ENCODE measurements at regions not wholly inside any gene's neighbourhood (a gene's known extent, or its start where the extent isn't known, plus 50 kb on each side); places are given as distances from the start of the nearest gene placed in this dataset.

DNA sequence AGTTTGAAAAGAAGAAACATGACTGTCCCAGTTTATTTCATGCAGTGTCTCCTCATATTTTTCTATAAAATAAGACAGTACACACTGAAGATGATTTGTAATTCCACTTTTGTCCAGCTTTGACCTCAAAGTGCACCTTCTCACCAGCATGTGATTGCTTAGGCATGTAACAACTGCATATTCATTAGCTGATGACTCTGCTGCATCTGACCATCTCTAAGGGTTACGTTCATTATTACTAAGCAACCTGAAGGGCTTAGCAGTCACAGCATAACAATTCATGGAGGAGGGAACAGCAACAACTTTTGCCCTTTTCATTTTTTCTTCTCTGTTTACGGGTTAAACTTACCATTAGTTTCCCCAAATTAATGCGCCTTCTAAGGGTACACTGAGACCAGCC, 330.6 kb upstream of the PIK3C3 start:
- no peak overlapping the region for H3K4me3 Mint-ChIP-seq
- ATAC-seq (no peak), DNase-seq (no peak)
- H3K4me1 Mint-ChIP-seq (ENCODE audit: low read depth), result no peaks in the 10 kb centered on the region
- POLR2A ChIA-PET, result no interaction called here
- H3K9me3 Mint-ChIP-seq (ENCODE audit: insufficient read depth), result no peaks in the 10 kb centered on the region
- no peaks in the 10 kb centered on the region for H3K36me3 Mint-ChIP-seq (ENCODE audit: low read depth)
- no peak overlapping the region for H3K27ac Mint-ChIP-seq
- no peaks in the 10 kb centered on the region for H3K27me3 Mint-ChIP-seq (ENCODE audit: low read depth)
- CTCF ChIA-PET, result no interaction called here

DNA sequence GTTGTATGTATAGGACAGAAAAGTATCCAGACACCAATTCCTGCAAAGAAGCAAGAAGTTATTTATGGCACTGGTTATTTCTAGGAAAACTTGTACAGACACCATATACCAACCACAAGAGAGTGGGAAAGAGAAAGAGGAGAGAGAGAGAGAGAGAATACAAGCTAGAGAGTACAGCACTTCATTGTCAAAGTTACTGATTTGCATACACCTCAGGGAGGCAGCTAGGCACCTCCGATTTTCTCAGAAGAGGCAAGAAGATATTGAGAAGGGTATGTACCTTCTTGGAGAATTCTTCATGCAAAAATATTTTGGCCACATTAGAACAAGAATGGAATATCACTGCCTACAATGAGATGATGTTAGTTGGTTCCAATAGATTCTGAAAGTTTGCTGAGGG, 333.9 kb upstream of the PIK3C3 start:
- no peaks in the 10 kb centered on the region for H3K9me3 Mint-ChIP-seq (ENCODE audit: insufficient read depth)
- ATAC-seq (no peak), DNase-seq (no peak)
- no peak overlapping the region for H3K27ac Mint-ChIP-seq
- no peaks in the 10 kb centered on the region for H3K36me3 Mint-ChIP-seq (ENCODE audit: low read depth)
- no peaks in the 10 kb centered on the region for H3K27me3 Mint-ChIP-seq (ENCODE audit: low read depth)
- CTCF ChIA-PET, result no interaction called here
- POLR2A ChIA-PET, result no interaction called here
- no peak overlapping the region for H3K4me3 Mint-ChIP-seq
- no peaks in the 10 kb centered on the region for H3K4me1 Mint-ChIP-seq (ENCODE audit: low read depth)

DNA sequence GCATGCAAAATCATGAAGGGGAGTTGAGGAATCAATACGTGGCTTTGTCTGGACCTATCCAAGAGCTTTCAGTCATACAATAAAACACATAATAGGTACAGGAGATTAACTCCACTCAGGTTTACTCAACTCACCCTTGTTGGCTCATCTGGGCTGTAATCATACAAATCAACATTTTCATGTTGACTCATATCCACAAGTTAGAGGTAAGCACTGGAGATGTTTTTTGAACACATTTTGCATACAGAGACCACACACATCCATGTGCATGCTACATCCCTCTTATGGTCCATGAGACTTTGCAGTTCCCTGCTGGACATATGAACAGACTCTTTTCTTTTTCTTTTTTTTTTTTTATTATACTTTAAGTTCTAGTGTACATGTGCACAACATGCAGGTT, 336.9 kb upstream of the PIK3C3 start:
- Mint-ChIP-seq H3K4me1 (ENCODE audit: low read depth) (no peaks in the 10 kb centered on the region), H3K27ac (no peak overlapping the region), H3K4me3 (no peak overlapping the region), H3K27me3 (ENCODE audit: low read depth) (no peaks in the 10 kb centered on the region), H3K36me3 (ENCODE audit: low read depth) (no peaks in the 10 kb centered on the region), H3K9me3 (ENCODE audit: insufficient read depth) (no peaks in the 10 kb centered on the region)
- ChIA-PET CTCF (no interaction called here), POLR2A (no interaction called here)
- ATAC-seq, result no peak
- no peak for DNase-seq

DNA sequence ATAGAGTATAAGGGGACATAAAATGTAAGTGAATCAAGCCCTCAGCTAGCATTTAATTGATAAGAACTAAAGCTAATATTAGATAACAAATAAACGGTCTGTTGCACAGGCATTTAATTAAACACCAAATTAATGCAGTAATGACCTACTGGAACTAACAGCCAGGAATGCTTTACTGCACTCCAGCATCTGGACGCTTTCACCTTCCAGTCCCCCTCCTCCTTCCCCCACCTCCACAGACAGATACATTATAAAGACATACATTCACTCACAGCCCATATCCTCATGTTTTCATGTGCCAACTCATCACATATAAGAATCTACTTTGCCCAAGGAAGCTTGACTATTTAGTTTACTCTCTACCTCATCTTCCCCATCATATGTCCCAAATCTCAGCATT, 337.4 kb upstream of the PIK3C3 start:
- POLR2A ChIA-PET, result no interaction called here

DNA sequence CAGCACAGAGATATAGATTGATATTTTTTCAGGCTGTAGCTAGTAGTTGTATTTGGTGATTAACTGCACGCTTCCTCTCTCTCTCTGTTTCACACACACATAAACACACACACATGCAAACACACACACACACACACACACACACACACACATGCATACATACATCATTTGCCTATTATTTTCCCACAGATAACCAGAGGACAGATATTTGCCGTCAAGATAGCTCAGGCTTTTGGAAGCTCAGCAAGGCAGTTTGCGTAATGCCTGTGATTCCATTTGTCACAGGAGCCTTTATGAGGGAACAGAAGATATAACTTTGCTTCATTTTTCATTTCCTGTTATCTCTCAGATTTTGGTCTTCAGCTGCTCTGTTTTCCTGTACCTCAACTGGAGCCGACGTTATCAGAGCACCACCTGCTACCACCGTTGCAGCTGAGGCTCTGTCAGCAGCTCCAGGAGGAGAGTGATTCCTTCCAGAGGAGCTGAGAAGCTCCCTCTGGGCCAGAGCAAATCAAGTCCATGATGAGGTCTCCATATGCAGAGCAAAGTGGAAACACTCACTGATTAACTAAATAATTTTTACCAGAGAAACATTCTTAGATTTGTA, 341.9 kb upstream of the PIK3C3 start:
- ATAC-seq, result no peak
- no peak overlapping the region for H3K27ac Mint-ChIP-seq
- ChIA-PET POLR2A (no interaction called here), CTCF (no interaction called here)
- no peaks in the 10 kb centered on the region for H3K36me3 Mint-ChIP-seq (ENCODE audit: low read depth)
- no peaks in the 10 kb centered on the region for H3K9me3 Mint-ChIP-seq (ENCODE audit: insufficient read depth)
- DNase-seq, result no peak
- H3K4me1 Mint-ChIP-seq (ENCODE audit: low read depth), result no peaks in the 10 kb centered on the region
- H3K4me3 Mint-ChIP-seq, result no peak overlapping the region
- H3K27me3 Mint-ChIP-seq (ENCODE audit: low read depth), result no peaks in the 10 kb centered on the region

More for the DNA sequence above, 337.4 kb upstream of the PIK3C3 start:
- no peaks in the 10 kb centered on the region for H3K36me3 Mint-ChIP-seq (ENCODE audit: low read depth)
- DNase-seq (no peak), ATAC-seq (no peak)
- no peak overlapping the region for H3K4me3 Mint-ChIP-seq
- no peaks in the 10 kb centered on the region for H3K27me3 Mint-ChIP-seq (ENCODE audit: low read depth)
- no peak overlapping the region for H3K27ac Mint-ChIP-seq
- no peaks in the 10 kb centered on the region for H3K4me1 Mint-ChIP-seq (ENCODE audit: low read depth)
- H3K9me3 Mint-ChIP-seq (ENCODE audit: insufficient read depth), result no peaks in the 10 kb centered on the region
- CTCF ChIA-PET, result no interaction called here

DNA sequence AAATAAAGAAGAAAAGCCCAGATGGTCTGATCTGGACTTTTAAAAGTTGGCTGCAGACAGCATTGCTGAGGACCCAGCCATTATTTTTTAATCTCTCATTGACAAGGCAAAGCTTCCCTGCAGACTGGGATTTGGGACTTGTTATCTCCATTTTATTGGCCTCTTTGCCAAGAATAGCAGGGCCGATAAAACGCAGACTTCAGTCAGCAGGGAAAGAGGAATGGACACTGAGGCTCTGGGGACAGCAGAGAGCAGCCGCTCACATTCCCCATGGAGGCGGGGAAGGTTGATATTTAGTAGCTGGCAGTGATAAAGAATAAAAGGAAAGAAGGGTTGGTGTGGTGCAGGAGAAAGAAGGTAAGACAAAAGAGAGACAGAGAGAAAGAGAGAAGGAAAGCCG, 350.1 kb upstream of the PIK3C3 start:
- no peaks in the 10 kb centered on the region for H3K9me3 Mint-ChIP-seq (ENCODE audit: insufficient read depth)
- no peaks in the 10 kb centered on the region for H3K27me3 Mint-ChIP-seq (ENCODE audit: low read depth)
- H3K4me1 Mint-ChIP-seq (ENCODE audit: low read depth), result no peaks in the 10 kb centered on the region
- ChIA-PET CTCF (no interaction called here), POLR2A (no interaction called here)
- no peak for DNase-seq
- no peak overlapping the region for H3K27ac Mint-ChIP-seq
- ATAC-seq, result no peak
- no peak overlapping the region for H3K4me3 Mint-ChIP-seq
- H3K36me3 Mint-ChIP-seq (ENCODE audit: low read depth), result no peaks in the 10 kb centered on the region

DNA sequence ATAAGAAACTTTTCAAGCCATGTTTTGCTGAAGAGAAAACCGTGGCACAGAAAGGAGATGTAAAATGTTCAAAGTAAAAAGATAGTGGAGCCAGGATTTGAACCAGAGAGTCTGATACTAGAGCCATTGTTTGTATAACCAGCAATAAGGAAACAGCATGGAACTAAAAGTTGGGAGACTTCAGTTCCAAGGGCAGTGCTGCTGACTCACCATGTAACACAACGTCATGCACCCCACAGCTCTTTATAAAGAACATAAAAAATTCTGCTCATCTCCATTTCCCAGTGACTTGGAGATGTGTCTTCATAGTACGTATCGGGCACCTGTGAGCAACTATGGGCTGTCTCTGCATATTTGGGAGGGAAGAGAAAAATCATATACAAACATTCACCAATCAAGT, 353.0 kb upstream of the PIK3C3 start:
- CTCF ChIA-PET, result no interaction called here
- no peaks in the 10 kb centered on the region for H3K9me3 Mint-ChIP-seq (ENCODE audit: insufficient read depth)
- no peaks in the 10 kb centered on the region for H3K4me1 Mint-ChIP-seq (ENCODE audit: low read depth)
- ATAC-seq (no peak), DNase-seq (no peak)
- no peaks in the 10 kb centered on the region for H3K36me3 Mint-ChIP-seq (ENCODE audit: low read depth)
- no peak overlapping the region for H3K27ac Mint-ChIP-seq
- H3K27me3 Mint-ChIP-seq (ENCODE audit: low read depth), result no peaks in the 10 kb centered on the region
- POLR2A ChIA-PET, result no interaction called here
- no peak overlapping the region for H3K4me3 Mint-ChIP-seq

DNA sequence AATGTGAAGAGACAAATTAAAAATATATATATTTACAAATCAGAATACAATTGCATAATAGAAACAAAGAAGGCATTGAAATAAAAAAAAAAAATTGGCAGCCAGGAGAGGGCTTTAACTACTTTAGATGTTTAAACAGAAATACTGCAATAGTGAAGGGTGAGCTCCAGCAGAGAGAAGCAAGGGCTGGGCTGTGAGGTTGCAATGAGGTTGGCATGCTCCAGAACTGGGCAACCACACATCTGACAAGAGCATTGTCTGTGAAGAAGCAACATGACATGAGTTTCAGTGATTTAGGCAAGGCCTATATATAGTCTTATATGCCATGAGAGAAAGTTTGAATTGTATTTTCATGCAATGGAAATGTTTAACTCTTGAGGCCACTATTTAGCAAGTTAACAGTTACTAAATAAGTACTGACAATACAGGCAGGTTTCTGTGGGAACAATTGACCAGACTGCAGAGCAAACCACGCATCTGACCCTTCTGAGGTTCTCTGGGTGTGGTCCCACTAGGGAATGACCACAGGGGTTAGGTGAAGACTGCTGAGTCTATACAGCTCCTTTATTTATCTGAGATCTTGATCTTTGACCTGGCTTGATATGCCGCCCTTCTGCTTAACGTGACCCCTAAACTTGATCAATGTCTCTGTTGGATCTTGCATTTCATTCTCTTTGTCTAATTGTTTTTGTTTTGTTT, 354.2 kb upstream of the PIK3C3 start:
- Mint-ChIP-seq H3K4me3 (no peak overlapping the region), H3K4me1 (ENCODE audit: low read depth) (no peaks in the 10 kb centered on the region), H3K9me3 (ENCODE audit: insufficient read depth) (no peaks in the 10 kb centered on the region), H3K27ac (no peak overlapping the region), H3K36me3 (ENCODE audit: low read depth) (no peaks in the 10 kb centered on the region), H3K27me3 (ENCODE audit: low read depth) (no peaks in the 10 kb centered on the region)
- ChIA-PET CTCF (interaction anchor here (0.6 kb wide), 1 partner anchor 1104 kb away, joined by 4 read pairs; no protein-coding TSS in a partner anchor), POLR2A (no interaction called here)
- DNase-seq (no peak), ATAC-seq (no peak)

DNA sequence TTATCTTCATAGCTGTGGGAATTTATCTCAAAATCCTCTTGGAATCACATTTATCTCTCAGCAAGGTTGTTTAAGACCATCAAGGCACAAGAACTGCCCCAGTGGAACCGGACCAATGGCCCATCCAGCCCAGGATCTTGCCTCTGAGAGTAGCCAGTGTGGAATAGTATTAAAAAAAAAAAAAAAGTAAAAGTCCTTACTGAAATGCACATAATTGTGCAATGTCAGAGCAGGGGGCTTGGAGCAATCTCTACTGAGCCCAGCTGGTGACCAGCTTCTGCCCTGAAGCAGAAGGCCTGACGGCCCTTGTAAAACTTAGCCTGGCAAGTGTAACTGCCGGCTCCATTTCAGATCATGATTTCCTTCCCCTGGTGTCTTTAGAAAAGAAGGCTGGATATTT, 355.6 kb upstream of the PIK3C3 start:
- no peaks in the 10 kb centered on the region for H3K36me3 Mint-ChIP-seq (ENCODE audit: low read depth)
- POLR2A ChIA-PET, result no interaction called here

DNA sequence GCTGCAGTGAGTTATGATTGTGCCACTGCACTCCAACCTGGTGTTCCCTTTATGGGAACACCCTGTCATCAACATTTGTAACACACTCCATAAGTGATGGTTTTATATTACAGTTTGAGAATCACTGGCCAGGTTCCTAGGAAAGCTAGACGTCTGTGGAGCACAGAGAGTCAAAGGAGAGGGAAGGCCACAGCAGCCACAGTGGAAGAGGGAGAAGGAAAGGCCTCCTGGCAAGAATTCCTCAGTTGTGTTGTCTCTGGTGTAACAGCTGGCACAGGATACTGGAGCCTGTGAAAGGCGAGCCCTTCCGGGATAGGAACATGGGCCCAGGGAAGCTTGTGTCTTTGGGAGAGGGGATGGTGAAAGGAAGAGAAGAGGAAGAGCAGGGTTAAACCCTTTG, 360.5 kb upstream of the PIK3C3 start:
- H3K4me1 Mint-ChIP-seq (ENCODE audit: low read depth), result no peaks in the 10 kb centered on the region
- H3K9me3 Mint-ChIP-seq (ENCODE audit: insufficient read depth), result no peaks in the 10 kb centered on the region
- H3K36me3 Mint-ChIP-seq (ENCODE audit: low read depth), result no peaks in the 10 kb centered on the region
- H3K27me3 Mint-ChIP-seq (ENCODE audit: low read depth), result no peaks in the 10 kb centered on the region
- ATAC-seq (no peak), DNase-seq (no peak)
- CTCF ChIA-PET, result interaction anchor here (0.6 kb wide), 1 partner anchor 162 kb away, joined by 3 read pairs; no protein-coding TSS in a partner anchor
- H3K4me3 Mint-ChIP-seq, result no peak overlapping the region
- POLR2A ChIA-PET, result no interaction called here
- H3K27ac Mint-ChIP-seq, result no peak overlapping the region

More for the DNA sequence above, 355.6 kb upstream of the PIK3C3 start:
- CTCF ChIA-PET, result no interaction called here
- Mint-ChIP-seq H3K27me3 (ENCODE audit: low read depth) (no peaks in the 10 kb centered on the region), H3K9me3 (ENCODE audit: insufficient read depth) (no peaks in the 10 kb centered on the region), H3K27ac (no peak overlapping the region), H3K4me3 (no peak overlapping the region), H3K4me1 (ENCODE audit: low read depth) (no peaks in the 10 kb centered on the region)
- DNase-seq (no peak), ATAC-seq (no peak)

DNA sequence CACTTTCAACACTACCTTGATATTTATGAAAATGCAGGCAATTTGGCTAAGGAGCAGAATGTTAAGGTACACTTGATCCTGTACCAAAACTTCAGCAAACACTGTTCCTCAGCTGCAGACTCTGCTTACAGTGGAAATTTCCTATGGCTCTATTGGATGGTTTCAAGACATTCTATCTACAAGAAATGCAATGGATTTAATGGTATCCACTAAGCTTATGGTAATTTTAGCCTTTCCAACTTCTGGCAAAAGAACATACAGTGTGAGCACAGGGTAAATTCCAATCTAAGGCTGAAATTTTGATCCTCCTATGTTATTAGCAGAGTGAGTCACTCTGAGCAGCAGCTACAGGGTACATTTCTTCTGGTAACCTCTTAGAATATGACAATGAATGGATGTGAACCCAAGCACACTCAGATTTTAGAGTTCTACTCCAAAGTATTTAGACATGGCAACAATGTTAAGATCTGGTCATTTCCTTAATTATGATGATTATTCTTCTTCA, 361.8 kb upstream of the PIK3C3 start:
- no peaks in the 10 kb centered on the region for H3K9me3 Mint-ChIP-seq (ENCODE audit: insufficient read depth)
- H3K27me3 Mint-ChIP-seq (ENCODE audit: low read depth), result no peaks in the 10 kb centered on the region
- ATAC-seq, result no peak
- H3K27ac Mint-ChIP-seq, result no peak overlapping the region
- ChIA-PET CTCF (no interaction called here), POLR2A (no interaction called here)
- no peak overlapping the region for H3K4me3 Mint-ChIP-seq
- no peaks in the 10 kb centered on the region for H3K36me3 Mint-ChIP-seq (ENCODE audit: low read depth)
- DNase-seq, result no peak
- H3K4me1 Mint-ChIP-seq (ENCODE audit: low read depth), result no peaks in the 10 kb centered on the region

DNA sequence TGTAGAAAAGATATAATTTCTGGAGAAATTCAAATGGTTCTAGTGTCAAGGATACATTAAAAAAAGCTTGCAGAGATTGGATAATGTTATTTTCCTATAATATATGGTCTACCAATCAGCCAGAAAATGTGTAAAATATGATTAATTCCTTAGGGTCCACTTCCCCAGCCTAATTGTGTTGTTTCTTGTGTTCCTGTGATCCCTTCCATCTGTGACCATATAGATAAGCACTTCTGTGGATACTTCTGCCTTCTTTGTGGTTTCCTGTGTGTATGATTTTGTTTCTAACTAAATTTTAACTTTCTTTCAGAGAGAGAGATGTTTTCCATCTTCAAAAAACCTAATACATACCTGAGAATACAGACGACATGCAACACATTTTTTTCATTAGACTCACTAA, 367.1 kb upstream of the PIK3C3 start:
- Mint-ChIP-seq H3K27ac (no peak overlapping the region), H3K9me3 (ENCODE audit: insufficient read depth) (no peaks in the 10 kb centered on the region), H3K27me3 (ENCODE audit: low read depth) (no peaks in the 10 kb centered on the region), H3K4me3 (no peak overlapping the region), H3K36me3 (ENCODE audit: low read depth) (no peaks in the 10 kb centered on the region), H3K4me1 (ENCODE audit: low read depth) (no peaks in the 10 kb centered on the region)
- POLR2A ChIA-PET, result no interaction called here
- CTCF ChIA-PET, result no interaction called here
- DNase-seq (no peak), ATAC-seq (no peak)

DNA sequence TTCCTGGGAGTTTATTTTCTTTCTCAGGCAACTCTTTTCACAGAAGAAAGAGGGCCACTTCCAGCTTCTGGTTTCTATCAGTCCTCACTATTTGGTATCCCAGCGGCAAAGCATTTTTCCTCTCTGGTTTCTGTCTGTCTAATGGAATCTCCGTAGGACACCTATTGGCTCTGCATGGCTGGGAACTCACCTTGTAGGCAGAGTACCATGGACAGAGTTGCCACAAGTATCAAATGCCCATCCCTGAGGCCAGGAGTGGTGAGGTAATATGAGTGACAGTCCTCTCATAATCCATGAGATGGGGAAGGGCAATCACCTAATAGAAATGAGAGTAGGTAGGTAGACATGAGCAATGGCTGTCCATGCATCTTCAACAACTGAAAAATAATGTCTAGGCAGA, 369.5 kb upstream of the PIK3C3 start:
- ChIA-PET CTCF (no interaction called here), POLR2A (no interaction called here)
- ATAC-seq, result no peak
- no peaks in the 10 kb centered on the region for H3K4me1 Mint-ChIP-seq (ENCODE audit: low read depth)
- no peaks in the 10 kb centered on the region for H3K27me3 Mint-ChIP-seq (ENCODE audit: low read depth)
- H3K27ac Mint-ChIP-seq, result no peak overlapping the region
- DNase-seq, result no peak
- H3K9me3 Mint-ChIP-seq (ENCODE audit: insufficient read depth), result no peaks in the 10 kb centered on the region
- H3K36me3 Mint-ChIP-seq (ENCODE audit: low read depth), result no peaks in the 10 kb centered on the region
- H3K4me3 Mint-ChIP-seq, result no peak overlapping the region
